ENCODE measurements at regions not wholly inside any gene's neighbourhood (a gene's known extent, or its start where the extent isn't known, plus 50 kb on each side); places are given as distances from the start of the nearest gene placed in this dataset.

GRCh38 chr9:105064248-105065097 is 136.5 kb upstream of the ABCA1 start:
- DNase-seq (ENCODE audit: low spot score) = peak; percentile 89

GRCh38 chr9:105065098-105066088 is 137.4 kb upstream of the ABCA1 start:
- peak; percentile 49 for DNase-seq (ENCODE audit: low spot score)

- no peak for DNase-seq (ENCODE audit: low spot score)
Observed at GRCh38 chr9:105066275-105066865, 138.4 kb upstream of the ABCA1 start.

GRCh38 chr9:105067895-105068580 is 140.1 kb upstream of the ABCA1 start:
- peak; percentile 85 for DNase-seq (ENCODE audit: low spot score)

GRCh38 chr9:105069285-105069684 is 141.3 kb upstream of the ABCA1 start:
- DNase-seq (ENCODE audit: low spot score) = no peak

GRCh38 chr9:105069696-105070095 is 141.7 kb upstream of the ABCA1 start:
- no peak for DNase-seq (ENCODE audit: low spot score)

- DNase-seq (ENCODE audit: low spot score) = no peak
Observed at GRCh38 chr9:105070176-105070575, 142.2 kb upstream of the ABCA1 start.

- no peak for DNase-seq (ENCODE audit: low spot score)
Observed at GRCh38 chr9:105072476-105072875, 144.5 kb upstream of the ABCA1 start.

- no peak for DNase-seq (ENCODE audit: low spot score)
Observed at GRCh38 chr9:105073147-105073546, 145.2 kb upstream of the ABCA1 start.

- DNase-seq (ENCODE audit: low spot score) = no peak
Observed at GRCh38 chr9:105074491-105074890, 146.5 kb upstream of the ABCA1 start.

- DNase-seq (ENCODE audit: low spot score) = no peak
Observed at GRCh38 chr9:105076729-105077128, 148.8 kb upstream of the ABCA1 start.

GRCh38 chr9:105079457-105079856 is 151.5 kb upstream of the ABCA1 start:
- DNase-seq (ENCODE audit: low spot score) = no peak

- DNase-seq (ENCODE audit: low spot score) = no peak
Observed at GRCh38 chr9:105082843-105083242, 154.9 kb upstream of the ABCA1 start.

GRCh38 chr9:105083256-105083655 is 155.3 kb upstream of the ABCA1 start:
- no peak for DNase-seq (ENCODE audit: low spot score)

- no peak for DNase-seq (ENCODE audit: low spot score)
Observed at GRCh38 chr9:105087910-105088898, 156.2 kb upstream of the SLC44A1 start.

GRCh38 chr9:105089874-105090273 is 154.6 kb upstream of the SLC44A1 start:
- no peak for DNase-seq (ENCODE audit: low spot score)

GRCh38 chr9:105091004-105091640 is 153.3 kb upstream of the SLC44A1 start:
- DNase-seq (ENCODE audit: low spot score) = no peak

GRCh38 chr9:105093685-105094084 is 150.8 kb upstream of the SLC44A1 start:
- DNase-seq (ENCODE audit: low spot score) = no peak

GRCh38 chr9:105098370-105098769 is 146.1 kb upstream of the SLC44A1 start:
- no peak for DNase-seq (ENCODE audit: low spot score)

- DNase-seq (ENCODE audit: low spot score) = no peak
Observed at GRCh38 chr9:105103776-105104175, 140.7 kb upstream of the SLC44A1 start.

All from LoVo (cell line).